Loucy (cell line): ENCODE measurements at regions not wholly inside any gene's neighbourhood (a gene's known extent, or its start where the extent isn't known, plus 50 kb on each side); places are given as distances from the start of the nearest gene placed in this dataset.
A peak's percentile ranks its signal among the peaks of the same experiment; 100 is the strongest.

Experiments used
- H2AFZ ChIP-seq: fragments of 200-600 bp; sonication (generic); 2 replicates; pipeline ENCODE4 v1.6.0; 2016; ENCODE audit warnings: antibody characterized with exemption, mild to moderate bottlenecking, low read length, moderate library complexity
- H3F3A ChIP-seq: fragments of 200-600 bp; 2 replicates; pipeline ENCODE4 v1.6.0; 2016; ENCODE audit warnings: antibody characterized with exemption, low read depth, mild to moderate bottlenecking
- H3K27me3 ChIP-seq: fragments of 200-600 bp; sonication (generic); 2 replicates; pipeline ENCODE4 v1.6.1; 2014; ENCODE audit warnings: low read length, mild to moderate bottlenecking; ENCODE audit not compliant: insufficient read depth, poor library complexity, severe bottlenecking
- H3K36me3 ChIP-seq: fragments of 200-600 bp; sonication (generic); 2 replicates; pipeline ENCODE4 v1.6.1; 2016; ENCODE audit warnings: low read length; ENCODE audit not compliant: insufficient read depth
- H3K4me1 ChIP-seq: fragments of 200-600 bp; sonication (generic); 2 replicates; pipeline ENCODE4 v1.5.1; 2014; ENCODE audit warnings: low read length, mild to moderate bottlenecking; ENCODE audit not compliant: insufficient read depth, poor library complexity, severe bottlenecking
- H3K4me2 ChIP-seq: fragments of 200-600 bp; sonication (generic); 2 replicates; pipeline ENCODE4 v1.6.0; 2014; ENCODE audit warnings: antibody characterized with exemption, low read length, low read depth, mild to moderate bottlenecking; ENCODE audit not compliant: poor library complexity, severe bottlenecking
- H3K4me3 ChIP-seq: fragments of 200-600 bp; sonication (generic); 2 replicates; pipeline ENCODE4 v1.5.1; 2014; ENCODE audit warnings: low read length, mild to moderate bottlenecking, mixed read lengths; ENCODE audit not compliant: poor library complexity, severe bottlenecking
- H3K79me2 ChIP-seq: fragments of 200-600 bp; sonication (generic); 2 replicates; pipeline ENCODE4 v1.6.1; 2014; ENCODE audit warnings: low read length; ENCODE audit not compliant: insufficient read depth
- H3K9ac ChIP-seq: fragments of 200-600 bp; sonication (generic); 2 replicates; pipeline ENCODE4 v1.6.0; 2014; ENCODE audit warnings: mild to moderate bottlenecking, low read depth, low read length, moderate library complexity; ENCODE audit not compliant: poor library complexity, severe bottlenecking
- H3K9me2 ChIP-seq: fragments of 200-600 bp; sonication (generic); replicated peaks from 2 replicates; pipeline ENCODE4 v1.6.1; 2016; ENCODE audit warnings: low read depth, low read length, mixed read lengths
- H3K9me3 ChIP-seq: fragments of 200-600 bp; sonication (generic); 2 replicates; pipeline ENCODE4 v1.6.1; 2014; ENCODE audit warnings: mild to moderate bottlenecking, antibody characterized with exemption, low read length, low read depth; ENCODE audit not compliant: insufficient read depth
- H4K20me1 ChIP-seq: fragments of 200-600 bp; sonication (generic); 2 replicates; pipeline ENCODE4 v1.6.0; 2014; ENCODE audit warnings: antibody characterized with exemption, low read length, mild to moderate bottlenecking; ENCODE audit not compliant: insufficient read depth, poor library complexity, severe bottlenecking
- CTCF ChIP-seq: fragments of 200-600 bp; sonication (generic); conservative IDR thresholded peaks from 2 replicates; pipeline ENCODE4 v1.5.1; 2014; ENCODE audit warnings: mild to moderate bottlenecking, antibody characterized with exemption, low read length
- EZH2phosphoT487 ChIP-seq: fragments of 200-600 bp; IDR thresholded peaks from 2 replicates; pipeline ENCODE4 v1.6.1; 2018; ENCODE audit warnings: antibody characterized with exemption, mild to moderate bottlenecking, moderate library complexity, borderline replicate concordance

DNA sequence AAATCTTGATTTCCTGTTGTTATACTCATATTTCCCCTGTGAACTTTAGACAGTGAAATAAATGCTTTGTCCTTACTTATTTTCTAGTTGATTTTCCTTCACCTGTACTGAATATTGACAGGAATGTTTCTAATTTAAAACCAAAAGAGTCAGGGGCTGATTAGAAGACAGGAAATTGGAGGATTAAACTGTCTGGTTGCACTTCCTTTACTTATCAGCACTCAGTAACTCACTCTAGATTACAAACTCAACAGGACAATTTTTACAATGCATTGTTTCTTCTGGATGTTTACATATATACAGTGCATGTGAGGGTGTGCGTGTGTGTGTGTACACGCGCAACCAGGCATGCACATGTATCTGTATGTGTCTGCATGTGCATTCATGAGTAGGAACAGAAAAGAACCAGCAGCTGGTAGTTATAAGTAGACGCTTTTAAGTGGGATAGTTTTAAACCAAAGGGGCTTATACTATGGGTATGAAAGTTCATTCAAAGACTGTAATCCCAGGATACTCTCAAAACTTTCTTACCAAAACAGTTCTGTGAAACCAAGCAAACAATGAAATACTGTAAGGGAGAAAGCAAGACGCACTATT, 212.0 kb upstream of the NFIA start:
- Histone ChIP-seq H3F3A (no peaks in the 10 kb centered on the region), H4K20me1 (no peaks in the 10 kb centered on the region), H3K4me2 (peak overlapping the region; percentile 51), H3K9ac (no peak overlapping the region), H3K27me3 (no peaks in the 10 kb centered on the region), H3K79me2 (no peaks in the 10 kb centered on the region), H3K9me2 (no peaks in the 10 kb centered on the region), H3K4me3 (peak overlapping the region; percentile 7), H3K9me3 (no peaks in the 10 kb centered on the region), H3K36me3 (no peaks in the 10 kb centered on the region), H2AFZ (peak overlapping the region; percentile 56), H3K4me1 (peaks cover 27% of the 10 kb centered on the region)
- no peak for TF ChIP-seq EZH2phosphoT487
- no peak for TF ChIP-seq CTCF

DNA sequence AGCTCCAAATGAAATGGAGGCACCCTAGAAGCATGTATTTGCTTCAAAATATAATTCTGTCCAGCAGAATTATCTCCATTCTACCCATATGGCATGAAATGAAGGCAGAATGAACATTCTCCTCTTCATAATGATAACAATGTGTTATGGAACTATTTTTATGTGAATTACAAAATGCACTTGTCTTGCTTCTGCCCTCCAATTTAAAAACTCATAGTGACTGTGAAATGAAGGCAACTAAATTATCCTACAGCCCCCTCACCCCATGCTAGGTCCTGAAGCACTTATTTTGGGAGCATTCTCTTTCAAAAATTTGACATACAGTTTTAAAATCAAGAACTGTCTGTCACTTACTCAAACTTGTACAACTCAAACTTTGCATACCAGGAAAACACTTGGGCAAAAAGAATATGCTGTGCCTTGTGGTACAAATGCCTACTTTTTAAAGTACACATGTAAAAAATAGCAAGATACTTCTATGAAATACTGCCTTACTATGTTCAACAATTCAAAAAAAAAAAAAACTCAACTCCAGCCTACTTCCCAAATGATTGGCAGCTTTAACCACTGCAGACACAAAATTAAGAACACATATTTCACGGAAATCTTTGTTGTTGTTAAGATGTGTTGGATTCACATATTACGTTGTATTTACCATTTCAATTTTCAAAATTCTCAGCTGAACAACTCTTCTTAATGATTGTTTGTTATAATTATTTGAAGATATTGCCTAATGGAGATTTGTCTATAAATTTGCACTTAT, 213.3 kb upstream of the NFIA start:
- Histone ChIP-seq H3K4me1 (peaks cover 20% of the 10 kb centered on the region), H3K27me3 (no peaks in the 10 kb centered on the region), H3K9ac (no peak overlapping the region), H2AFZ (peak overlapping the region; percentile 32; the same call in 1 of the 2 replicates), H3K9me3 (no peaks in the 10 kb centered on the region), H3K9me2 (no peaks in the 10 kb centered on the region), H3F3A (no peaks in the 10 kb centered on the region), H4K20me1 (no peaks in the 10 kb centered on the region), H3K36me3 (no peaks in the 10 kb centered on the region), H3K79me2 (no peaks in the 10 kb centered on the region), H3K4me2 (no peak overlapping the region), H3K4me3 (no peak overlapping the region)
- TF ChIP-seq EZH2phosphoT487 (no peak), CTCF (no peak)

DNA sequence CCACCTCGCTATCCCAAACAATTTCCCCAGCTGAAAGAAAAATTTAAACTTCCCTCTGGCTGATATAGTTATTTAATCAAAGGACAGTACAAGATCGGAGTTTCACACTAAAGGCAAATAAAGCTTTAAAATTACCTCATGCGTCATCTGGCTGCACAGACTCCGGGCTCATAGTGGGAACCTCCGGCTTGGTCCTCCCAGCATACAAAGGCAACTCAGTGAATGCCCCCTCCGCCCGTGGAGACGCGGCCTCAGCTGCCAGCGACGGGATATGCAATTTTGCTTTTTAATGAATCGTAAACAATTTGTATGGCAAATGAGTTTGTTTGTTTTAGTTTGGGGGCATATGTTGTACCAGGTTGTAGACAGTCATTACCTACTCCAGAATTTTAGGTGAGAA, 214.6 kb upstream of the NFIA start:
- H2AFZ ChIP-seq: no peak overlapping the region
- no peaks in the 10 kb centered on the region for H3K9me2 ChIP-seq
- no peaks in the 10 kb centered on the region for H4K20me1 ChIP-seq
- no peak overlapping the region for H3K4me2 ChIP-seq
- H3K4me3 ChIP-seq: no peak overlapping the region
- no peaks in the 10 kb centered on the region for H3K9me3 ChIP-seq
- H3K27me3 ChIP-seq: no peaks in the 10 kb centered on the region
- no peak overlapping the region for H3K9ac ChIP-seq
- H3K36me3 ChIP-seq: no peaks in the 10 kb centered on the region
- peaks cover 30% of the 10 kb centered on the region for H3K4me1 ChIP-seq
- H3K79me2 ChIP-seq: no peaks in the 10 kb centered on the region
- H3F3A ChIP-seq: no peaks in the 10 kb centered on the region
- TF ChIP-seq EZH2phosphoT487: no peak
- TF ChIP-seq CTCF: no peak
